ENCODE measurements at regions not wholly inside any gene's neighbourhood (a gene's known extent, or its start where the extent isn't known, plus 50 kb on each side); places are given as distances from the start of the nearest gene placed in this dataset.

- TF ChIP-seq, protein P1, sequence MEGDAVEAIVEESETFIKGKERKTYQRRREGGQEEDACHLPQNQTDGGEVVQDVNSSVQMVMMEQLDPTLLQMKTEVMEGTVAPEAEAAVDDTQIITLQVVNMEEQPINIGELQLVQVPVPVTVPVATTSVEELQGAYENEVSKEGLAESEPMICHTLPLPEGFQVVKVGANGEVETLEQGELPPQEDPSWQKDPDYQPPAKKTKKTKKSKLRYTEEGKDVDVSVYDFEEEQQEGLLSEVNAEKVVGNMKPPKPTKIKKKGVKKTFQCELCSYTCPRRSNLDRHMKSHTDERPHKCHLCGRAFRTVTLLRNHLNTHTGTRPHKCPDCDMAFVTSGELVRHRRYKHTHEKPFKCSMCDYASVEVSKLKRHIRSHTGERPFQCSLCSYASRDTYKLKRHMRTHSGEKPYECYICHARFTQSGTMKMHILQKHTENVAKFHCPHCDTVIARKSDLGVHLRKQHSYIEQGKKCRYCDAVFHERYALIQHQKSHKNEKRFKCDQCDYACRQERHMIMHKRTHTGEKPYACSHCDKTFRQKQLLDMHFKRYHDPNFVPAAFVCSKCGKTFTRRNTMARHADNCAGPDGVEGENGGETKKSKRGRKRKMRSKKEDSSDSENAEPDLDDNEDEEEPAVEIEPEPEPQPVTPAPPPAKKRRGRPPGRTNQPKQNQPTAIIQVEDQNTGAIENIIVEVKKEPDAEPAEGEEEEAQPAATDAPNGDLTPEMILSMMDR (IDR thresholded peaks at IDR 0.05) = no peak
- CTCF ChIA-PET = no interaction called here
- ATAC-seq (ENCODE audit: low read depth) = no peak
- DNase-seq = no peak
- Mint-ChIP-seq H3K9me3 (no peaks in the 10 kb centered on the region), H3K4me3 (no peak overlapping the region), H3K36me3 (ENCODE audit: low read depth) (no peaks in the 10 kb centered on the region), H3K4me1 (no peaks in the 10 kb centered on the region), H3K27ac (no peak overlapping the region), H3K27me3 (peaks cover 11% of the 10 kb centered on the region)
- POLR2A ChIA-PET = no interaction called here
- intact Hi-C loops (cut with micrococcal nuclease) = no loop called here
Observed at GRCh38 chr7:25758559-25758958, 393.4 kb upstream of the NFE2L3 start.

DNA sequence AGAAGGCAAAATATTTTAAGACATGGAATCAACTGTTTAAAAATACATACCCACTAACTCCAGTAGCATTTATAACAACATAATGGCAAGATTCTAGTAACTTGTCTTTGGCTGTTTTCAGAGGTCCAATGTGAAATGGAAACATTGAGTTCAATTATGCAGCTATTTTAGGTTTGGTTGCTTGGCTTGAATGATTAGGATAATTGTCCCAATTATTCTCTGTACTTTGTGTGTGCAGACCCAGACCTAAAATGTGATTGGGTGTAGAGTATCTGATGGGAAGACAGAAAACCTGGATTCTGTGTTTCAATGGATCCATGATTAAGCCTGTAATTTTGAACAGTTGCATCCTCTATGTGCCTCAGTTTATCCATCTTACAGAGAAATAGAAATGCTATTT is 392.7 kb upstream of the NFE2L3 start:
- ATAC-seq (ENCODE audit: low read depth) (no peak), DNase-seq (no peak)
- Mint-ChIP-seq H3K36me3 (ENCODE audit: low read depth) (no peaks in the 10 kb centered on the region), H3K4me1 (no peaks in the 10 kb centered on the region), H3K27ac (no peak overlapping the region), H3K4me3 (no peak overlapping the region), H3K9me3 (no peaks in the 10 kb centered on the region), H3K27me3 (peaks cover 13% of the 10 kb centered on the region)
- intact Hi-C loops (cut with micrococcal nuclease) = no loop called here
- CTCF ChIA-PET = no interaction called here
- POLR2A ChIA-PET = no interaction called here
- TF ChIP-seq, protein P1 (IDR thresholded peaks at IDR 0.05) = no peak

GRCh38 chr7:25759748-25760147 is 392.2 kb upstream of the NFE2L3 start:
- no peak for DNase-seq
- Mint-ChIP-seq H3K36me3 (ENCODE audit: low read depth) (no peaks in the 10 kb centered on the region), H3K4me1 (no peaks in the 10 kb centered on the region), H3K9me3 (no peaks in the 10 kb centered on the region), H3K4me3 (no peak overlapping the region), H3K27me3 (peaks cover 10% of the 10 kb centered on the region), H3K27ac (no peak overlapping the region)
- CTCF ChIA-PET = no interaction called here
- ATAC-seq (ENCODE audit: low read depth) = no peak
- TF ChIP-seq, protein P1 (IDR thresholded peaks at IDR 0.05) = no peak
- intact Hi-C loops (cut with micrococcal nuclease) = no loop called here
- POLR2A ChIA-PET = no interaction called here

DNA sequence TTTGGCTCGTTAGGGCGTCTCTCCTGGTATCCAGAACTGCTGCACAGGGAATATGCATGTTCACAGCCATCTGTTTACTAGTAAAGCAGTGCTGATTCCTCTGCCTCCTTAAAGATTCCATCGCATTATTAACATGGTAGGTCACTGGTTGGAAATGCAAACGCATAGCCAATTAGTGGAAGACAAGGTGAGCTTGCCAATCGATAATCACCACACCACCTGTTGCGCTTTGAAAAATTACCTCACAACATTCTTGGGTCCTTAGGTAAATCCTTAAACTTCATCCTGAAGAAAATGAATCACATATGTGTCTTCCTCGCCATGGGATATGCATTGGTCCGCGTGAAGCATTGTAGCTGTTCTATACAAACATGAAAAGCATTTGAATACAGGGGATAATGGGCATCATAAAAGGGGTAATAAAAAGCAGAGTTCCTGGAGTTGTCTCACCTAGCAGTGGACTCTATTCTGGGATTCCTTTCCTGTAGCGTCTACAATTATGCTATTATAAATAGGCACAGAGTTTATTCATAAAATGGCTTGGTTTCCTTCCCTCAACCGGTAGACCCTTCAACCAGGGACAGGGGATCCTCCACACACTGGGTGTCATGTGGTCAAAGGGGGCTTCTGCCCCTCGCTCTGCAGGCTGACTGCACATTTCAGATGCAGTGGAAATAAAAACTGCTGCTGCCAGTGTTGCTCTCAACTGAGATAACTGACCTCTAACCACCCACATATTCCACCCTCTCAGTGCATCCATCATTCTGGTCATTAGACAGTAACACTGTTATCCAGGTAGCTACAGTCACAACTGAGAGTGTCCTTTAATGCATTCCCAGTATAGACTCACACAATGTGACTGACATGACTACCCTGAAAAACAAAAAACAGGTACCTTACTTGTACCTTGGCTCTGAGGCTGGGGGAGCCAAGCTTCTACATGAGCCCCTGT is 389.2 kb upstream of the NFE2L3 start:
- H3K27ac Mint-ChIP-seq = no peak overlapping the region
- peaks cover 9% of the 10 kb centered on the region for H3K27me3 Mint-ChIP-seq
- H3K9me3 Mint-ChIP-seq = no peaks in the 10 kb centered on the region
- no peak overlapping the region for H3K4me3 Mint-ChIP-seq
- no peaks in the 10 kb centered on the region for H3K4me1 Mint-ChIP-seq
- DNase-seq (no peak), ATAC-seq (ENCODE audit: low read depth) (no peak)
- ChIA-PET POLR2A (no interaction called here), CTCF (no interaction called here)
- no peaks in the 10 kb centered on the region for H3K36me3 Mint-ChIP-seq (ENCODE audit: low read depth)
- TF ChIP-seq, protein P1 (IDR thresholded peaks at IDR 0.05) = no peak
- intact Hi-C loops (cut with micrococcal nuclease) = no loop called here

- ChIA-PET CTCF (no interaction called here), POLR2A (no interaction called here)
- TF ChIP-seq, protein P1 (IDR thresholded peaks at IDR 0.05) = no peak
- Mint-ChIP-seq H3K27me3 (peaks cover 12% of the 10 kb centered on the region), H3K9me3 (no peaks in the 10 kb centered on the region), H3K36me3 (ENCODE audit: low read depth) (no peaks in the 10 kb centered on the region), H3K27ac (no peak overlapping the region), H3K4me1 (no peaks in the 10 kb centered on the region), H3K4me3 (no peak overlapping the region)
- no peak for DNase-seq
- no peak for ATAC-seq (ENCODE audit: low read depth)
- intact Hi-C loops (cut with micrococcal nuclease) = no loop called here
Observed at GRCh38 chr7:25763463-25763860, 388.5 kb upstream of the NFE2L3 start.
